HepG2 (cell line): ENCODE measurements at regions not wholly inside any gene's neighbourhood (a gene's known extent, or its start where the extent isn't known, plus 50 kb on each side); places are given as distances from the start of the nearest gene placed in this dataset.

Experiments
- BRD4 ChIP-seq: sonication (generic); formaldehyde crosslinking; IDR thresholded peaks from 2 replicates; pipeline ENCODE4 v1.4.0; 2020; ENCODE audit warnings: missing genetic modification reagents
- ISL2 ChIP-seq: sonication (generic); formaldehyde crosslinking; IDR thresholded peaks from 2 replicates; pipeline ENCODE4 v1.5.0; 2020; ENCODE audit warnings: missing genetic modification reagents
- TF ChIP-seq, protein P1 (sequence below): sonication (generic); formaldehyde crosslinking; IDR thresholded peaks from 2 replicates; pipeline ENCODE4 v1.4.0; 2020; ENCODE audit warnings: mild to moderate bottlenecking, missing genetic modification reagents
- TF ChIP-seq, protein P2 (sequence below): sonication (generic); formaldehyde crosslinking; IDR thresholded peaks from 2 replicates; pipeline ENCODE4 v1.5.1; 2020; ENCODE audit warnings: mild to moderate bottlenecking, missing genetic modification reagents, borderline replicate concordance
- TF ChIP-seq, protein P3 (sequence below): sonication (generic); formaldehyde crosslinking; IDR thresholded peaks from 2 replicates; pipeline ENCODE4 v1.4.0; 2020; ENCODE audit warnings: missing genetic modification reagents
- TF ChIP-seq, protein P4 (sequence below): IDR thresholded peaks from 2 replicates; pipeline ENCODE4 v1.6.1; 2016; ENCODE audit warnings: missing compliant biosample characterization, missing genetic modification reagents, borderline replicate concordance

DNA sequence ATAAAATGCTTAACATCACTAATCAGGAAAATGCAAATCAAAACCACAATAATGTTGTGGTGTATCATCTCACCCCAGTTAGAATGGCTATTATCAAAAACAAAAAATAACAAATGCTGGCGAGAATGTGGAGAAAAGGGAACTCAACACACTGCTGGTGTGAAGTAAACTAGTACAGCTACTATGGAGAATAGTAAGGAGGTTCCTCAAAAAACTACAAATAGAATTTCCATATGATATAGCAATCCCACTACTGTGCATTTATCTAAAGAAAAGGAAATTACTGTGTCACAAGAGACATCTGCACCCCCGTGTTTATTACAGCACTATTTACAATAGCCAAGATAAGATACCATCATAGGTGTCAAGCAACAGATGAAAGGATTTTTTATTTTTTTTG, 214.5 kb upstream of the RASA1 start (continued):
- TF ChIP-seq, protein P1, sequence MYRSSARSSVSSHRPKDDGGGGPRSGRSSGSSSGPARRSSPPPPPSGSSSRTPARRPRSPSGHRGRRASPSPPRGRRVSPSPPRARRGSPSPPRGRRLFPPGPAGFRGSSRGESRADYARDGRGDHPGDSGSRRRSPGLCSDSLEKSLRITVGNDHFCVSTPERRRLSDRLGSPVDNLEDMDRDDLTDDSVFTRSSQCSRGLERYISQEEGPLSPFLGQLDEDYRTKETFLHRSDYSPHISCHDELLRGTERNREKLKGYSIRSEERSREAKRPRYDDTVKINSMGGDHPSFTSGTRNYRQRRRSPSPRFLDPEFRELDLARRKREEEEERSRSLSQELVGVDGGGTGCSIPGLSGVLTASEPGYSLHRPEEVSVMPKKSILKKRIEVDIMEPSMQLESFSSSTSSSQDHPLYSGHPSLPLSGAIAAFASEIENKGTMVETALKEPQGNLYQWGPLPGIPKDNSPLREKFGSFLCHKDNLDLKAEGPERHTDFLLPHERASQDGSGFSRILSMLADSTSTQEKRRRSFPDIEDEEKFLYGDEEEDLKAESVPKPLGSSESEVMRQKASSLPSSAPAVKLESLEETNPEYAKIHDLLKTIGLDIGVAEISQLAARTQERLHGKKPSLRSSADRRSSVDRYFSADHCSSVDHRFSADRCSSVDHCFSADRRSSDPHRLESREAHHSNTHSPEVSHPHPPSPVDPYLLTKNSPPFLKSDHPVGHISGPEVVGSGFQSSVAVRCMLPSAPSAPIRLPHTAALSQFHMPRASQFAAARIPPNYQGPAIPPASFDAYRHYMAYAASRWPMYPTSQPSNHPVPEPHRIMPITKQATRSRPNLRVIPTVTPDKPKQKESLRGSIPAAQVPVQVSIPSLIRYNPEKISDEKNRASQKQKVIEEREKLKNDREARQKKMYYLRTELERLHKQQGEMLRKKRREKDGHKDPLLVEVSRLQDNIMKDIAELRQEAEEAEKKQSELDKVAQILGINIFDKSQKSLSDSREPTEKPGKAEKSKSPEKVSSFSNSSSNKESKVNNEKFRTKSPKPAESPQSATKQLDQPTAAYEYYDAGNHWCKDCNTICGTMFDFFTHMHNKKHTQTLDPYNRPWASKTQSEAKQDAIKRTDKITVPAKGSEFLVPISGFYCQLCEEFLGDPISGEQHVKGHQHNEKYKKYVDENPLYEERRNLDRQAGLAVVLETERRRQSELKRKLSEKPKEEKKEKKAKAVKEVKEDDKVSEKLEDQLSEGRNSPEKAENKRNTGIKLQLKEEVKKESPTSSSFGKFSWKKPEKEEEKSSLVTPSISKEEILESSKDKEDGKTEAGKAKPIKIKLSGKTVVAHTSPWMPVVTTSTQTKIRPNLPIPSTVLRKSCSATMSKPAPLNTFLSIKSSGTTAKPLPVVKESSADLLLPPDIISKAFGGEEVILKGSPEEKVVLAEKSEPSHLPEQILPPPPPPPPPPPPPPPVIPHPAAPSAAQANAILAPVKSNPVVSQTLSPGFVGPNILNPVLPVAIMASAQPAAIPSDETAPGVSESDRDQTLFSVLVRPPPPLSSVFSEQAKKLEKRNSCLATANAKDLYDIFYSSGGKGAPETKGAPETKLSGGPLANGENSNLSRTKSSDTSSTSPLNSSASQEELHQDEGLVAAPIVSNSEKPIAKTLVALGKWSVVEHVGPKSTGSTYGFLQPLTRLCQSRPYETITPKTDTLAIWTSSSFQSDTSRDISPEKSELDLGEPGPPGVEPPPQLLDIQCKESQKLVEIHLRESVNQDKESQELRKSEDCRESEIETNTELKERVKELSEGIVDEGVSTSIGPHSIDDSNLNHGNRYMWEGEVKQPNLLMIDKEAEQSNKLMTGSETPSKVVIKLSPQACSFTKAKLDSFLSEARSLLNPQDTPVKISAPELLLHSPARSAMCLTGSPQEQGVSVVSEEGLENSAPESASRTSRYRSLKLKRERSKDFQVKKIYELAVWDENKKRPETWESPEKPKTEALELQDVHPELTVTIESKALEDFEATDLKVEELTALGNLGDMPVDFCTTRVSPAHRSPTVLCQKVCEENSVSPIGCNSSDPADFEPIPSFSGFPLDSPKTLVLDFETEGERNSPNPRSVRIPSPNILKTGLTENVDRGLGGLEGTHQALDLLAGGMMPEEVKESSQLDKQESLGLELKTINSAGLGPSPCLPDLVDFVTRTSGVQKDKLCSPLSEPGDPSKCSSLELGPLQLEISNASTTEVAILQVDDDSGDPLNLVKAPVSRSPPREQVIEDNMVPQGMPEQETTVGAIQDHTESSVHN (CRISPR knock-in tag) = no peak
- TF ChIP-seq BRD4 (CRISPR knock-in tag) (no peak), ISL2 (no peak)
- TF ChIP-seq, protein P2, sequence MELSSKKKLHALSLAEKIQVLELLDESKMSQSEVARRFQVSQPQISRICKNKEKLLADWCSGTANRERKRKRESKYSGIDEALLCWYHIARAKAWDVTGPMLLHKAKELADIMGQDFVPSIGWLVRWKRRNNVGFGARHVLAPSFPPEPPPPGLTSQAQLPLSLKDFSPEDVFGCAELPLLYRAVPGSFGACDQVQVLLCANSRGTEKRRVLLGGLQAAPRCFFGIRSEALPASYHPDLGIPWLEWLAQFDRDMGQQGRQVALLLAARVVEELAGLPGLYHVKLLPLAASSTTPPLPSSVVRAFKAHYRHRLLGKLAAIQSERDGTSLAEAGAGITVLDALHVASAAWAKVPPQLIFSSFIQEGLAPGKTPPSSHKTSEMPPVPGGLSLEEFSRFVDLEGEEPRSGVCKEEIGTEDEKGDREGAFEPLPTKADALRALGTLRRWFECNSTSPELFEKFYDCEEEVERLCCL = no peak
- TF ChIP-seq, protein P3, sequence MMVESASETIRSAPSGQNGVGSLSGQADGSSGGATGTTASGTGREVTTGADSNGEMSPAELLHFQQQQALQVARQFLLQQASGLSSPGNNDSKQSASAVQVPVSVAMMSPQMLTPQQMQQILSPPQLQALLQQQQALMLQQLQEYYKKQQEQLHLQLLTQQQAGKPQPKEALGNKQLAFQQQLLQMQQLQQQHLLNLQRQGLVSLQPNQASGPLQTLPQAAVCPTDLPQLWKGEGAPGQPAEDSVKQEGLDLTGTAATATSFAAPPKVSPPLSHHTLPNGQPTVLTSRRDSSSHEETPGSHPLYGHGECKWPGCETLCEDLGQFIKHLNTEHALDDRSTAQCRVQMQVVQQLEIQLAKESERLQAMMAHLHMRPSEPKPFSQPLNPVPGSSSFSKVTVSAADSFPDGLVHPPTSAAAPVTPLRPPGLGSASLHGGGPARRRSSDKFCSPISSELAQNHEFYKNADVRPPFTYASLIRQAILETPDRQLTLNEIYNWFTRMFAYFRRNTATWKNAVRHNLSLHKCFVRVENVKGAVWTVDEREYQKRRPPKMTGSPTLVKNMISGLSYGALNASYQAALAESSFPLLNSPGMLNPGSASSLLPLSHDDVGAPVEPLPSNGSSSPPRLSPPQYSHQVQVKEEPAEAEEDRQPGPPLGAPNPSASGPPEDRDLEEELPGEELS (CRISPR knock-in tag) = no peak
- TF ChIP-seq, protein P4, sequence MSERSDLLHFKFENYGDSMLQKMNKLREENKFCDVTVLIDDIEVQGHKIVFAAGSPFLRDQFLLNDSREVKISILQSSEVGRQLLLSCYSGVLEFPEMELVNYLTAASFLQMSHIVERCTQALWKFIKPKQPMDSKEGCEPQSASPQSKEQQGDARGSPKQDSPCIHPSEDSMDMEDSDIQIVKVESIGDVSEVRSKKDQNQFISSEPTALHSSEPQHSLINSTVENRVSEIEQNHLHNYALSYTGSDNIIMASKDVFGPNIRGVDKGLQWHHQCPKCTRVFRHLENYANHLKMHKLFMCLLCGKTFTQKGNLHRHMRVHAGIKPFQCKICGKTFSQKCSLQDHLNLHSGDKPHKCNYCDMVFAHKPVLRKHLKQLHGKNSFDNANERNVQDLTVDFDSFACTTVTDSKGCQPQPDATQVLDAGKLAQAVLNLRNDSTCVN (CRISPR knock-in tag) = no peak
